K562 (cell line): ENCODE measurements at regions not wholly inside any gene's neighbourhood (a gene's known extent, or its start where the extent isn't known, plus 50 kb on each side); places are given as distances from the start of the nearest gene placed in this dataset.

Source experiments
- ATAC-seq: fragments of 200-7000 bp; cut with Tn5 transposase; 3 replicates; pipeline ENCODE4 v1.9.1; 2020; ENCODE audit warnings: moderate library complexity
- BruUV-seq: library from RNA; stranded (reverse); fragments of 400-500 nt; replicated peaks from 2 replicates; lab custom pipeline; 2021; lab: Mats Ljungman, UMichigan
- CTCF ChIA-PET: fragments of 300-600 bp; formaldehyde crosslinking; extraction: SDS; loops from one replicate; lab custom pipeline; 2021; ENCODE audit warnings: low intra/inter-chr PET ratio; lab: Yijun Ruan, JAX
- POLR2A ChIA-PET: fragments of 300-600, 350-650 bp; sonication (Branson Sonifier 250); formaldehyde crosslinking; extraction: SDS; loops from one replicate; lab custom pipeline; 2021; ENCODE audit warnings: antibody characterized with exemption, inconsistent platforms; lab: Yijun Ruan, JAX
- DNase-seq, 4 experiments: peaks; one replicate each; pipeline versions ENCODE4 v3.0.0 to v3.0.0-alpha.2; 2011 to 2018; ENCODE audit warnings: low spot score in 3 of 4, mixed read lengths in 3 of 4; ENCODE audit errors: extremely low read depth in 1 of 4
- FAIRE-seq: peaks from 2 replicates; lab custom pipeline; 2011; peaks lifted over from hg19 to GRCh38; lab: Jason Lieb, UNC
- H2AFZ ChIP-seq: 2 replicates; pipeline ENCODE4 v1.6.0; 2011; ENCODE audit warnings: low read depth, low read length, control low read depth, inconsistent platforms
- H3K27ac ChIP-seq: fragments of 200-600 bp; 3 replicates; pipeline ENCODE4 v1.8.0; 2011; ENCODE audit warnings: low read depth, mild to moderate bottlenecking, control low read depth, inconsistent platforms, low read length, moderate library complexity, mixed read lengths; ENCODE audit errors: extremely low read depth
- H3K27me3 ChIP-seq, 2 experiments: fragments of 300-600 bp in 1 of 2; 2 replicates in 1 of 2; 3 replicates in 1 of 2; pipeline versions ENCODE4 v1.6.0 to v1.8.0; 2011; ENCODE audit warnings: inconsistent platforms in 2 of 2, low read length in 2 of 2, mild to moderate bottlenecking in 1 of 2, mixed read lengths in 1 of 2, moderate library complexity in 1 of 2; ENCODE audit not compliant: control insufficient read depth in 2 of 2, insufficient read depth in 2 of 2
- H3K36me3 ChIP-seq: fragments of 300-600 bp; 3 replicates; pipeline ENCODE4 v1.8.0; 2011; ENCODE audit warnings: mild to moderate bottlenecking, low read length, inconsistent platforms; ENCODE audit not compliant: control insufficient read depth, insufficient read depth
- H3K4me1 ChIP-seq, 2 experiments: fragments of 200-600 bp in 1 of 2; replicated peaks in 1 of 2; 2 replicates in 1 of 2; 3 replicates in 1 of 2; pipeline versions ENCODE4 v1.5.1 to v1.8.0; 2011; ENCODE audit warnings: inconsistent platforms in 2 of 2, low read length in 2 of 2, mild to moderate bottlenecking in 1 of 2, mixed read lengths in 1 of 2, moderate library complexity in 1 of 2; ENCODE audit not compliant: control insufficient read depth in 2 of 2, insufficient read depth in 2 of 2
- H3K4me2 ChIP-seq: 2 replicates; pipeline ENCODE4 v1.6.1; 2011; ENCODE audit warnings: low read length, control low read depth, inconsistent platforms, mixed read lengths; ENCODE audit not compliant: insufficient read depth
- H3K4me3 ChIP-seq: fragments of 200-600 bp; sonication (generic), shearing (Covaris generic); 2 replicates; pipeline ENCODE4 v1.5.1; 2016; ENCODE audit warnings: control low read depth, inconsistent platforms
- H3K79me2 ChIP-seq: fragments of 200-600 bp; 3 replicates; pipeline ENCODE4 v1.8.0; 2011; ENCODE audit warnings: low read length, inconsistent platforms; ENCODE audit not compliant: control insufficient read depth, insufficient read depth
- H3K9ac ChIP-seq, 2 experiments: 2 replicates each; pipeline versions ENCODE4 v1.6.0 to v1.6.1; 2011; ENCODE audit warnings: low read depth in 2 of 2, low read length in 2 of 2, control low read depth in 1 of 2, inconsistent platforms in 1 of 2, mild to moderate bottlenecking in 1 of 2, mixed read lengths in 1 of 2; ENCODE audit not compliant: insufficient read depth in 1 of 2
- H3K9me1 ChIP-seq: one replicate; pipeline ENCODE4 v1.6.0; 2011; ENCODE audit warnings: inconsistent platforms, mild to moderate bottlenecking, low read length, moderate library complexity; ENCODE audit not compliant: control insufficient read depth, insufficient read depth
- H3K9me3 ChIP-seq: replicated peaks from 2 replicates; pipeline ENCODE4 v1.5.1; 2011; ENCODE audit warnings: low read depth, low read length, inconsistent platforms; ENCODE audit not compliant: control insufficient read depth, insufficient read depth
- H4K20me1 ChIP-seq: replicated peaks from 2 replicates; pipeline ENCODE4 v1.6.1; 2011; ENCODE audit warnings: low read length, inconsistent platforms, mixed read lengths; ENCODE audit not compliant: control insufficient read depth, insufficient read depth
- HCFC1 ChIP-seq: IDR thresholded peaks from 2 replicates; pipeline ENCODE4 v1.6.1; 2012; ENCODE audit warnings: low read depth, low read length, improper control_type of control experiment
- HMGN3 ChIP-seq: IDR thresholded peaks from 2 replicates; pipeline ENCODE4 v1.6.1; 2011; ENCODE audit warnings: borderline replicate concordance, low read depth, mild to moderate bottlenecking, mixed read lengths, low read length; ENCODE audit not compliant: insufficient read length; ENCODE audit errors: extremely low read depth
- KDM4B ChIP-seq, 2 experiments: fragments of 450-650 bp in 1 of 2; sonication (generic) in 1 of 2; IDR thresholded peaks; 2 replicates each; pipeline ENCODE4 v1.6.1; 2016 to 2017; ENCODE audit warnings: borderline replicate concordance in 2 of 2, antibody characterized with exemption in 1 of 2, low read depth in 1 of 2, mild to moderate bottlenecking in 1 of 2
- SMAD1 ChIP-seq: fragments of 150-350 bp; IDR thresholded peaks from 2 replicates; pipeline ENCODE4 v1.6.1; 2014; ENCODE audit warnings: low read length, low read depth; ENCODE audit not compliant: partially characterized antibody
- TCF7L2 ChIP-seq: fragments of 150-350 bp; IDR thresholded peaks from 2 replicates; pipeline ENCODE4 v1.6.1; 2016; ENCODE audit warnings: low read depth, mild to moderate bottlenecking, low read length, moderate library complexity
- ZNF311 ChIP-seq: fragments of 250-450 bp; sonication (Bioruptor Pico); IDR thresholded peaks from 2 replicates; pipeline ENCODE4 v1.4.0; 2020; ENCODE audit warnings: mild to moderate bottlenecking, moderate library complexity
- ZZZ3 ChIP-seq: fragments of 450-650 bp; IDR thresholded peaks from 2 replicates; pipeline ENCODE4 v1.6.1; 2016; ENCODE audit warnings: antibody characterized with exemption, mild to moderate bottlenecking, moderate library complexity
- WGBS: fragments of 100-300 bp; shearing (Covaris generic); methylation state at CpG from one replicate; pipeline ENCODE4 v1.1.6; 2016; ENCODE audit warnings: low coverage, mixed read lengths; ENCODE audit not compliant: insufficient coverage; ENCODE audit errors: missing lambda C conversion rate; 5-methylcytosine and 5-hydroxymethylcytosine counted together
- in situ Hi-C: fragments of 300-500 bp; cut with MboI; formaldehyde crosslinking; loops from 4 replicates; pipeline ENCODE4 v1.15.0; 2018; ENCODE audit warnings: inconsistent platforms, mixed read lengths
- intact Hi-C: fragments of 100-400 bp; cut with micrococcal nuclease; formaldehyde crosslinking; loops from 2 replicates; pipeline ENCODE4 v1.14.2; 2022
- TF ChIP-seq, protein P1 (sequence below): sonication (generic); formaldehyde crosslinking; IDR thresholded peaks from 2 replicates; pipeline ENCODE4 v1.8.0; 2022; ENCODE audit warnings: mild to moderate bottlenecking, low read depth, missing genetic modification reagents
- TF ChIP-seq, protein P2 (sequence below): fragments of 200-800 bp; sonication (Bioruptor generic); IDR thresholded peaks from 2 replicates; pipeline ENCODE4 v1.6.1; 2017; ENCODE audit warnings: missing genetic modification characterization, missing compliant biosample characterization

DNA sequence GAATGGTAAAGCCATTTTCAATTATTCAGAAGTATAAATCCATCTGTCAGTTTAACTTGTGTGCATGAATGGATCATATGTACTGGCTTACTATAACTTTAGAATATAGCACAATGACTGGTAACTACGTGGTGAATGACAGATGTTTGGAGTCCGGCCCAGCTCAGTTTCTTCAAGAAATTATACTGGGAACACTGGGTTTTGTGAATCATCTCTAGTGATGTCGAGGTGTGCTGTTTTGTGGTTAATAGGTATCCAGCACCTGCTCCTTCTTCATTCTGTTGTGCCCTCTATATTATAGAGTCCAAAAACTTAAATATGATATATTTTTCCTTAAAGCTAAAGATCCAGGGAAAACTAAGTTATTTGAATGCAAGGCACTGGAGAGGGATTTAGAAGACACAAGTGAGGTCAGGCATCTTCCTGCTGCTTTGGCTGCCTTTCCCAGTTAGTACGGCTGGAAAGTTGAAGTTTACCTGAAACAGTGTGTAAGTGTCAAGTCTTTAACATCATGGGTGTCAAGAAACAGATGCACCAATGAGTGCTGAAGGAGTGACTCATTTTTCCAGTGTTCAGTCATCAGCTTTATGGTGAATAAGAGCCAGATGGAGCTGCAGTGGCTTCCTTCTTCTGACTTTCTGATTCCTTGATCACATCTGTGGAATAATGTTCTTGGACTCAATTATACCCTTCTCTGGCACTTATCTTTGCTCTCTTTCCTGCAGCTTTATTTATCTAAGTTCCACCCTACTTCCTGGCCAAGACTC, 1079.5 kb upstream of the CELF4 start:
- intact Hi-C loops = no loop called here
- H3K79me2 ChIP-seq = no peaks in the 10 kb centered on the region
- H3K4me1 ChIP-seq = no peaks in the 10 kb centered on the region
- H3K4me3 ChIP-seq = no peak overlapping the region
- H3K4me2 ChIP-seq = no peak overlapping the region
- TF ChIP-seq ZZZ3 (no peak), TCF7L2 (no peak), HCFC1 (no peak), KDM4B (IDR thresholded peaks at IDR 0.05; ENCODE audit: borderline replicate concordance in 2 of 2, low read depth in 1 of 2) (no peak), SMAD1 (no peak), HMGN3 (no peak), ZNF311 (CRISPR knock-in tag) (no peak)
- TF ChIP-seq, protein P1, sequence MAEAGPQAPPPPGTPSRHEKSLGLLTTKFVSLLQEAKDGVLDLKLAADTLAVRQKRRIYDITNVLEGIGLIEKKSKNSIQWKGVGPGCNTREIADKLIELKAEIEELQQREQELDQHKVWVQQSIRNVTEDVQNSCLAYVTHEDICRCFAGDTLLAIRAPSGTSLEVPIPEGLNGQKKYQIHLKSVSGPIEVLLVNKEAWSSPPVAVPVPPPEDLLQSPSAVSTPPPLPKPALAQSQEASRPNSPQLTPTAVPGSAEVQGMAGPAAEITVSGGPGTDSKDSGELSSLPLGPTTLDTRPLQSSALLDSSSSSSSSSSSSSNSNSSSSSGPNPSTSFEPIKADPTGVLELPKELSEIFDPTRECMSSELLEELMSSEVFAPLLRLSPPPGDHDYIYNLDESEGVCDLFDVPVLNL = no peak
- TF ChIP-seq, protein P2, sequence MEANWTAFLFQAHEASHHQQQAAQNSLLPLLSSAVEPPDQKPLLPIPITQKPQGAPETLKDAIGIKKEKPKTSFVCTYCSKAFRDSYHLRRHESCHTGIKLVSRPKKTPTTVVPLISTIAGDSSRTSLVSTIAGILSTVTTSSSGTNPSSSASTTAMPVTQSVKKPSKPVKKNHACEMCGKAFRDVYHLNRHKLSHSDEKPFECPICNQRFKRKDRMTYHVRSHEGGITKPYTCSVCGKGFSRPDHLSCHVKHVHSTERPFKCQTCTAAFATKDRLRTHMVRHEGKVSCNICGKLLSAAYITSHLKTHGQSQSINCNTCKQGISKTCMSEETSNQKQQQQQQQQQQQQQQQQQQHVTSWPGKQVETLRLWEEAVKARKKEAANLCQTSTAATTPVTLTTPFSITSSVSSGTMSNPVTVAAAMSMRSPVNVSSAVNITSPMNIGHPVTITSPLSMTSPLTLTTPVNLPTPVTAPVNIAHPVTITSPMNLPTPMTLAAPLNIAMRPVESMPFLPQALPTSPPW (CRISPR knock-in tag) = no peak
- no peaks in the 10 kb centered on the region for H3K27me3 ChIP-seq
- no peak overlapping the region for H3K27ac ChIP-seq
- WGBS = 0% methylated on average over 4 of the region's 4 CpGs
- DNase-seq (no peak), FAIRE-seq (no peak), ATAC-seq (no peak)
- CTCF ChIA-PET = no interaction called here
- no peaks in the 10 kb centered on the region for H3K9me1 ChIP-seq
- no TSS peak for BruUV-seq
- POLR2A ChIA-PET = no interaction called here
- no peaks in the 10 kb centered on the region for H4K20me1 ChIP-seq
- no peaks in the 10 kb centered on the region; the same call in 1 of the 2 replicates for H3K9me3 ChIP-seq
- H3K36me3 ChIP-seq = no peaks in the 10 kb centered on the region
- H2AFZ ChIP-seq = no peak overlapping the region
- no peak overlapping the region for H3K9ac ChIP-seq
- in situ Hi-C loops = no loop called here
